ENCODE measurements at regions not wholly inside any gene's neighbourhood (a gene's known extent, or its start where the extent isn't known, plus 50 kb on each side); places are given as distances from the start of the nearest gene placed in this dataset.
A peak's percentile ranks its signal among the peaks of the same experiment; 100 is the strongest.

DNA sequence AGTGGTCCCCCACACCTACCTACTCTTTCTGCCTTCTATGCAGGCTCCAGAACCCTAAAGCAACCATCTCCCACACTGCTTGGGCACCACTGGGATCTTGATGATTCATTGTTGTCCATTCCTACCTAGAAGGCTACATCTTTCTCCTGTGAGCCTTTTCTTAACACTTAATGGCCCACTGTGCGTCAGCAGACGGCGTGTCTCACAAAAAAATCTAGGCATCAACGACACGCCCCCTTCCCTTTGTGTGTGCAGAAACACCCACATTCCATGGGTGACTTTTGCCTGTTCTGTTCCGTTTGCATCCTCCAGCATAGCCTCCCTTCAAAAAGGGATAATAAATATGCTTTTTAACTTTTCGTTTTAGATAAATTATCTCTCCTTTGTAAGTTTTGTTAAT lies 99.7 kb upstream of the CYRIA start:
- H3K79me2 ChIP-seq (ENCODE audit: low read depth), result no peaks in the 10 kb centered on the region
- peaks cover 2% of the 10 kb centered on the region for H3K27me3 Mint-ChIP-seq (ENCODE audit: insufficient read depth, low read depth)

DNA sequence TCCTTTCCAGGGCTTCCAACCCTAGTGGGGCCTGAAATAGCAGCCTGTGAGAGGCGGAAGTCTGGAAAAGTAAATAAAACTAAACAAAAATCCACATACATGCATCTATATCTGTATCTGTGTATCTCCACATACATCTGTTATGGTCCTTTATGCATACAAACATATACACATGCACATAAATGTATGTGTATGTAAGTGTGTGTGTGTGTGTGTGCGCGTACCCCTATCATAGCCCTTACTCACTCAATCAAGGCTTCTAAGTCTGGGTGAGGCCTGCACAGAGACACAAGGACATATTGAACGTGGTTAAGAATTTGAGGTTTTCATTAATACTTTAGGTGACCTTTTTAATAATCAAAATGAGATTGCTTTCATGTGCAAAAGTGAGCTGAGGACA lies 98.9 kb upstream of the CYRIA start:
- H3K4me1 Mint-ChIP-seq, result peaks cover 2% of the 10 kb centered on the region
- no peak overlapping the region for H3K27ac ChIP-seq
- TF ChIP-seq, protein P1, sequence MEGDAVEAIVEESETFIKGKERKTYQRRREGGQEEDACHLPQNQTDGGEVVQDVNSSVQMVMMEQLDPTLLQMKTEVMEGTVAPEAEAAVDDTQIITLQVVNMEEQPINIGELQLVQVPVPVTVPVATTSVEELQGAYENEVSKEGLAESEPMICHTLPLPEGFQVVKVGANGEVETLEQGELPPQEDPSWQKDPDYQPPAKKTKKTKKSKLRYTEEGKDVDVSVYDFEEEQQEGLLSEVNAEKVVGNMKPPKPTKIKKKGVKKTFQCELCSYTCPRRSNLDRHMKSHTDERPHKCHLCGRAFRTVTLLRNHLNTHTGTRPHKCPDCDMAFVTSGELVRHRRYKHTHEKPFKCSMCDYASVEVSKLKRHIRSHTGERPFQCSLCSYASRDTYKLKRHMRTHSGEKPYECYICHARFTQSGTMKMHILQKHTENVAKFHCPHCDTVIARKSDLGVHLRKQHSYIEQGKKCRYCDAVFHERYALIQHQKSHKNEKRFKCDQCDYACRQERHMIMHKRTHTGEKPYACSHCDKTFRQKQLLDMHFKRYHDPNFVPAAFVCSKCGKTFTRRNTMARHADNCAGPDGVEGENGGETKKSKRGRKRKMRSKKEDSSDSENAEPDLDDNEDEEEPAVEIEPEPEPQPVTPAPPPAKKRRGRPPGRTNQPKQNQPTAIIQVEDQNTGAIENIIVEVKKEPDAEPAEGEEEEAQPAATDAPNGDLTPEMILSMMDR (IDR thresholded peaks at IDR 0.05), result no peak
- TF ChIP-seq EZH2 (IDR thresholded peaks at IDR 0.05), result no peak
- no peak for TF ChIP-seq EZH2phosphoT487 (IDR thresholded peaks at IDR 0.05)
- H3K4me3 ChIP-seq, result no peak overlapping the region
- no peaks in the 10 kb centered on the region for H3K9me3 ChIP-seq (ENCODE audit: low read depth)
- no peak overlapping the region for H3K9ac ChIP-seq
- H3K4me1 ChIP-seq, result no peaks in the 10 kb centered on the region
- DNase-seq (ENCODE audit: low spot score), result no peak
- H3F3A ChIP-seq (ENCODE audit: low read depth), result no peaks in the 10 kb centered on the region
- no peak overlapping the region for H3K4me3 Mint-ChIP-seq
- H3K79me2 ChIP-seq (ENCODE audit: low read depth), result no peaks in the 10 kb centered on the region
- H3K27me3 ChIP-seq, result no peaks in the 10 kb centered on the region
- no peak overlapping the region for H3K4me2 ChIP-seq
- no peak overlapping the region for H2AFZ ChIP-seq (replicated peaks)
- no peaks in the 10 kb centered on the region for H3K9me3 Mint-ChIP-seq
- no peaks in the 10 kb centered on the region for H3K36me3 ChIP-seq
- H4K20me1 ChIP-seq (ENCODE audit: low read depth), result no peaks in the 10 kb centered on the region
- no peak overlapping the region for H3K27ac Mint-ChIP-seq
- no peaks in the 10 kb centered on the region for H3K36me3 Mint-ChIP-seq
- peaks cover 2% of the 10 kb centered on the region for H3K27me3 Mint-ChIP-seq (ENCODE audit: insufficient read depth, low read depth)

More for the DNA sequence above, 99.7 kb upstream of the CYRIA start:
- Histone ChIP-seq H3K9ac (no peak overlapping the region), H4K20me1 (ENCODE audit: low read depth) (no peaks in the 10 kb centered on the region), H3K4me1 (no peaks in the 10 kb centered on the region), H3K4me3 (no peak overlapping the region), H3K27me3 (no peaks in the 10 kb centered on the region), H3K36me3 (no peaks in the 10 kb centered on the region), H3F3A (ENCODE audit: low read depth) (no peaks in the 10 kb centered on the region), H2AFZ (replicated peaks) (no peak overlapping the region), H3K9me3 (ENCODE audit: low read depth) (no peaks in the 10 kb centered on the region), H3K4me2 (no peak overlapping the region), H3K27ac (no peak overlapping the region)
- DNase-seq (ENCODE audit: low spot score), result peak; percentile 13
- Mint-ChIP-seq H3K9me3 (no peaks in the 10 kb centered on the region), H3K4me1 (peaks cover 2% of the 10 kb centered on the region), H3K4me3 (no peak overlapping the region), H3K27ac (no peak overlapping the region), H3K36me3 (no peaks in the 10 kb centered on the region)
- no peak for TF ChIP-seq EZH2phosphoT487 (IDR thresholded peaks at IDR 0.05)

DNA sequence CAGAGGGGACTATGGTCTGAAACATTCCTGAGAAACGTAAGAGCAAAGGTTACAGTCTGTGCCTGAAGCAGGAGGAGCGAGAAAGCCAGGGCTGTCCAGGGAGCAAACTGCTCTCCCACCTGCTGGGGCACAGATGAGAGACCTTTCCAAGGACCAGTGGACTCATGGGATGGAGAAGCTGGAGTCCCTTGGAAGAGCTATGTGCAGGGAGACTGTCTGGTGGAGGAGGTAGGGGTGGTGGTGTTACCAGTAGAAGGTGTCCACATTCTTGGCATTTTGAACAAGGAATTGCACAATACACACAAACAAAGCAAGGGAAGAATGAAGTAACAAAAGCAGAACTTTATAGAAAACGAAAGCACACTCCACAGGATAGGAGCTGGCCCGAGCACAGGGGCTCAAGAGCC lies 97.9 kb upstream of the CYRIA start:
- Histone ChIP-seq H4K20me1 (ENCODE audit: low read depth) (no peaks in the 10 kb centered on the region), H3K36me3 (no peaks in the 10 kb centered on the region), H3K9ac (no peak overlapping the region), H3K27me3 (no peaks in the 10 kb centered on the region), H3F3A (ENCODE audit: low read depth) (no peaks in the 10 kb centered on the region), H3K9me3 (ENCODE audit: low read depth) (no peaks in the 10 kb centered on the region), H3K4me2 (no peak overlapping the region), H3K4me3 (no peak overlapping the region), H3K79me2 (ENCODE audit: low read depth) (no peaks in the 10 kb centered on the region), H3K4me1 (no peaks in the 10 kb centered on the region), H3K27ac (no peak overlapping the region), H2AFZ (replicated peaks) (no peak overlapping the region)
- Mint-ChIP-seq H3K36me3 (no peaks in the 10 kb centered on the region), H3K27ac (no peak overlapping the region), H3K9me3 (no peaks in the 10 kb centered on the region), H3K27me3 (ENCODE audit: insufficient read depth, low read depth) (peaks cover 2% of the 10 kb centered on the region), H3K4me3 (no peak overlapping the region), H3K4me1 (peaks cover 2% of the 10 kb centered on the region)
- TF ChIP-seq, protein P1 (IDR thresholded peaks at IDR 0.05), result no peak
- TF ChIP-seq EZH2phosphoT487 (IDR thresholded peaks at IDR 0.05) (no peak), EZH2 (IDR thresholded peaks at IDR 0.05) (no peak)
- DNase-seq (ENCODE audit: low spot score), result no peak

DNA sequence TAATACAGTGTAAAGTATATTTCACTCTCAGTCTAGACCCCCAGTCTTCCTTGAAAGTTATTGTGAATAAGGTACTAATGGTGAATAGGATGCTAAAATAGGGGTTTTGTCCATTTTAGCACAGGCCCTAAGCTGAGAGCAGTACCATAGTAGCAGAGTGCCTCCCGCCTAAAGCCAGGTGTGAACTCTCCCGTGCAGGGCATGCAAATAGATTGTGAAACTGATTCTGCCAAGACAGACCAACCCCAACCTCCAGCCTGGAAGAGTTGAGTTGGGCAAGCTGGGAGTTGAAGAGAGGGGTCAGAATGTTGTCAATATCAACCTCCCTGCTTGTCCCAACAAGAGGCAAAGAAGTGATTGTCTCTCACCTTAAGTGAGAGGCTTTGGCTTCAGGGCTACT lies 97.4 kb upstream of the CYRIA start:
- Histone ChIP-seq H3K27me3 (no peaks in the 10 kb centered on the region), H2AFZ (replicated peaks) (no peak overlapping the region), H3K9ac (no peak overlapping the region), H3K4me1 (no peaks in the 10 kb centered on the region), H3K4me3 (no peak overlapping the region), H3F3A (ENCODE audit: low read depth) (no peaks in the 10 kb centered on the region), H4K20me1 (ENCODE audit: low read depth) (no peaks in the 10 kb centered on the region), H3K27ac (no peak overlapping the region), H3K36me3 (no peaks in the 10 kb centered on the region), H3K9me3 (ENCODE audit: low read depth) (no peaks in the 10 kb centered on the region), H3K79me2 (ENCODE audit: low read depth) (no peaks in the 10 kb centered on the region), H3K4me2 (no peak overlapping the region)
- Mint-ChIP-seq H3K27ac (no peak overlapping the region), H3K4me1 (peaks cover 2% of the 10 kb centered on the region), H3K36me3 (no peaks in the 10 kb centered on the region), H3K27me3 (ENCODE audit: insufficient read depth, low read depth) (peaks cover 2% of the 10 kb centered on the region), H3K9me3 (no peaks in the 10 kb centered on the region), H3K4me3 (no peak overlapping the region)
- TF ChIP-seq EZH2 (IDR thresholded peaks at IDR 0.05), result no peak
- TF ChIP-seq EZH2phosphoT487 (IDR thresholded peaks at IDR 0.05), result no peak
- TF ChIP-seq, protein P1 (IDR thresholded peaks at IDR 0.05), result no peak
- no peak for DNase-seq (ENCODE audit: low spot score)

All from neural progenitor cell (in vitro differentiated cells).